Panc1 (cell line): ENCODE measurements at regions not wholly inside any gene's neighbourhood (a gene's known extent, or its start where the extent isn't known, plus 50 kb on each side); places are given as distances from the start of the nearest gene placed in this dataset.

Experiments
- ATAC-seq: fragments of 200-7000 bp; cut with Tn5 transposase; 2 replicates; pipeline ENCODE4 v1.9.1; 2020; ENCODE audit warnings: mild to moderate bottlenecking, moderate library complexity
- BruUV-seq: library from RNA; stranded (reverse); fragments of 400-500 nt; replicated peaks from 2 replicates; lab custom pipeline; 2021; lab: Mats Ljungman, UMichigan
- CTCF ChIA-PET: fragments of 300-600 bp; sonication (Branson Sonifier 250); formaldehyde crosslinking; loops from one replicate; lab custom pipeline; 2022; ENCODE audit warnings: antibody characterized with exemption; lab: Charles Lee
- POLR2A ChIA-PET: fragments of 300-600 bp; sonication (Branson Sonifier 250); formaldehyde crosslinking; loops from one replicate; lab custom pipeline; 2022; ENCODE audit warnings: antibody characterized with exemption; lab: Charles Lee
- DNase-seq: peaks from one replicate; pipeline ENCODE4 v3.0.0-alpha.2; 2010; ENCODE audit warnings: low read depth, low spot score
- H3K27ac ChIP-seq: 2 replicates; pipeline ENCODE4 v1.5.1; 2011; ENCODE audit warnings: mild to moderate bottlenecking, low read length, inconsistent platforms
- H3K27me3 ChIP-seq: fragments of 200-500 bp; sonication (Bioruptor generic); 2 replicates; pipeline ENCODE4 v1.6.0; 2014; ENCODE audit warnings: low read length, inconsistent platforms; ENCODE audit not compliant: control insufficient read depth, insufficient read depth
- H3K36me3 ChIP-seq: fragments of 200-500 bp; sonication (Bioruptor generic); 2 replicates; pipeline ENCODE4 v1.5.1; 2014; ENCODE audit warnings: inconsistent platforms, mild to moderate bottlenecking, low read length, moderate library complexity; ENCODE audit not compliant: control insufficient read depth, insufficient read depth
- H3K4me1 ChIP-seq: 2 replicates; pipeline ENCODE4 v1.5.1; 2011; ENCODE audit warnings: inconsistent platforms, mild to moderate bottlenecking, low read length, moderate library complexity; ENCODE audit not compliant: control insufficient read depth, insufficient read depth
- H3K4me3 ChIP-seq, 2 experiments: 2 replicates each; pipeline ENCODE4 v1.5.1; 2011 to 2012; ENCODE audit warnings: low read depth in 2 of 2, low read length in 2 of 2, mild to moderate bottlenecking in 2 of 2, inconsistent platforms in 1 of 2, moderate library complexity in 1 of 2
- H3K9me3 ChIP-seq: fragments of 200-500 bp; sonication (Bioruptor generic); 2 replicates; pipeline ENCODE4 v1.5.1; 2014; ENCODE audit warnings: low read depth, mild to moderate bottlenecking, inconsistent platforms, low read length, moderate library complexity; ENCODE audit not compliant: control insufficient read depth, insufficient read depth
- CTCF ChIP-seq: fragments of 450-650 bp; IDR thresholded peaks from 2 replicates; pipeline ENCODE4 v1.5.1; 2017; ENCODE audit warnings: mild to moderate bottlenecking
- POLR2AphosphoS5 ChIP-seq: IDR thresholded peaks from 2 replicates; pipeline ENCODE4 v1.6.1; 2012; ENCODE audit warnings: mild to moderate bottlenecking, low read depth, low read length, moderate library complexity
- REST ChIP-seq, 2 experiments: IDR thresholded peaks; 2 replicates each; pipeline ENCODE4 v1.6.1; 2011 to 2012; ENCODE audit warnings: low read depth in 2 of 2, control low read depth in 1 of 2, low read length in 1 of 2, mild to moderate bottlenecking in 1 of 2, moderate library complexity in 1 of 2; ENCODE audit not compliant: insufficient read depth in 1 of 2
- SIN3A ChIP-seq: IDR thresholded peaks from 2 replicates; pipeline ENCODE4 v1.6.1; 2012; ENCODE audit warnings: low read depth, mild to moderate bottlenecking, low read length, moderate library complexity, borderline replicate concordance; ENCODE audit not compliant: insufficient read depth
- TCF7L2 ChIP-seq: IDR thresholded peaks from 2 replicates; pipeline ENCODE4 v1.6.1; 2011; ENCODE audit warnings: mild to moderate bottlenecking, low read depth, low read length, inconsistent platforms
- in situ Hi-C: cut with HindIII; loops from 2 replicates; pipeline ENCODE4 v1.10.0; 2016; ENCODE audit warnings: low sequenced_read_pairs, low pct_unique_long_range_greater_than_20kb
- intact Hi-C: fragments of 100-400 bp; cut with micrococcal nuclease; formaldehyde crosslinking; loops from one replicate; pipeline ENCODE4 v1.10.0; 2022; ENCODE audit not compliant: unreplicated experiment

DNA sequence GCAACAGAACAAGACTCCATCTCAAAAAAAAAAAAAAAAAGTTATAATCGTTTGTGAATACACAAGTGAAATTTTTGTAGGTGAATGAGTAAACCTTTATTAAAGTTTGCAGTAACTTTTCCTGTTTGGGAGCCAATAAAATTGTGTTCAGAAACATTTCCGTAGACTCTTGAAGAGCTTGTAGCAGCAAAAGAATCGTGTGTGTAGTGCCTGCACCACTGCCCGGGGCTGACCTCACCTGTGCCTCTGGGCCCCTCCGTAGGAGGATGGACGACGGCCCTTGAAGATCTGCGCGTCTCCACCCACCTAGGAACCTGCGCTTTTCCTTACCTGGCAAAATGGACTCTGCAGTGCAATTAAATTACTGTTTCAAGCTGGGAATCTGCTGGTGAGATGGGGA lies 366.0 kb downstream of the THBS2 start:
- no peaks in the 10 kb centered on the region for H3K9me3 ChIP-seq
- POLR2A ChIA-PET, result no interaction called here
- no TSS peak for BruUV-seq
- DNase-seq (no peak), ATAC-seq (no peak)
- H3K27me3 ChIP-seq, result peaks cover 12% of the 10 kb centered on the region
- TF ChIP-seq REST (IDR thresholded peaks at IDR 0.05; ENCODE audit: insufficient read depth in 1 of 2, low read depth in 2 of 2, low read length in 1 of 2), result no peak
- no peak for TF ChIP-seq TCF7L2
- no peak for TF ChIP-seq CTCF
- TF ChIP-seq POLR2AphosphoS5, result no peak
- no peak for TF ChIP-seq SIN3A
- H3K4me3 ChIP-seq, result no peak overlapping the region
- H3K27ac ChIP-seq, result no peak overlapping the region
- CTCF ChIA-PET, result no interaction called here
- intact Hi-C loops (loop anchor here (10.0 kb wide), 3 partner anchors 273 to 733 kb away; no protein-coding TSS in a partner anchor), in situ Hi-C loops (no loop called here)
- no peaks in the 10 kb centered on the region for H3K4me1 ChIP-seq
- no peaks in the 10 kb centered on the region for H3K36me3 ChIP-seq

DNA sequence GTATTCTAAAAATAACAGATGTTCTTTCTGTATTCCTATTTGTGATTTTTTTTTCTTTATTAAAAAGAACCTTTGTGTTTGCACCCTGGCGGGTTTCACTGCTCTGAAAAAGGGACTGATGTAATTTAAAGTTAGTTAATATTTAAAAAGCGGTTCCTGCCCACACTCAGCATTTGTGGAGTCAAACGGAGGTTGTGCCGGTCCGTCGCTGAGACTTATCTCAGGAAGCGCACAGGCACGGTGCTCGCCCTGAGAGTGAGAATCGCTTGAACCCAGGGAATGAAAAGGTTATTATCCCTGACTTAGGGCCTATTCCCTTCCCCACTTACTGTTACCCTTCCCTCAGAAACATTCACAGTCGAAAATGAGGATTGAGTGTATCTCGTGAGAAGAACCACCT lies 366.7 kb downstream of the THBS2 start:
- no peak for ATAC-seq
- H3K4me1 ChIP-seq, result no peaks in the 10 kb centered on the region
- ChIA-PET CTCF (no interaction called here), POLR2A (no interaction called here)
- no peak overlapping the region for H3K4me3 ChIP-seq
- H3K9me3 ChIP-seq, result no peaks in the 10 kb centered on the region
- intact Hi-C loops, result loop anchor here (10.0 kb wide), 3 partner anchors 272 to 732 kb away; no protein-coding TSS in a partner anchor
- no peak for TF ChIP-seq REST (IDR thresholded peaks at IDR 0.05; ENCODE audit: insufficient read depth in 1 of 2, low read depth in 2 of 2, low read length in 1 of 2)
- no peak for TF ChIP-seq POLR2AphosphoS5
- TF ChIP-seq TCF7L2, result no peak
- TF ChIP-seq CTCF, result no peak
- BruUV-seq, result no TSS peak
- in situ Hi-C loops, result no loop called here
- no peak overlapping the region for H3K27ac ChIP-seq
- no peak for DNase-seq
- H3K27me3 ChIP-seq, result peaks cover 16% of the 10 kb centered on the region
- no peaks in the 10 kb centered on the region for H3K36me3 ChIP-seq
